DND-41 (cell line): ENCODE measurements at regions not wholly inside any gene's neighbourhood (a gene's known extent, or its start where the extent isn't known, plus 50 kb on each side); places are given as distances from the start of the nearest gene placed in this dataset.

Experiments
- ATAC-seq: fragments of 200-7000 bp; cut with Tn5 transposase; 3 replicates; pipeline ENCODE4 v1.9.1; 2021; ENCODE audit warnings: low read depth; ENCODE audit not compliant: insufficient read depth
- DNase-seq: peaks from one replicate; pipeline ENCODE4 v3.0.0-alpha.2; 2020
- H2AFZ ChIP-seq: 2 replicates; pipeline ENCODE4 v1.6.0; 2012; ENCODE audit warnings: low read depth, low read length
- H3K27ac ChIP-seq: 2 replicates; pipeline ENCODE4 v1.5.1; 2012; ENCODE audit warnings: low read length, inconsistent platforms
- H3K27me3 ChIP-seq: fragments of 200-600 bp; sonication (generic); 2 replicates; pipeline ENCODE4 v1.6.0; 2012; ENCODE audit warnings: low read length, mild to moderate bottlenecking, inconsistent platforms; ENCODE audit not compliant: insufficient read depth, poor library complexity
- H3K36me3 ChIP-seq: 2 replicates; pipeline ENCODE4 v1.5.1; 2012; ENCODE audit warnings: low read length, inconsistent platforms; ENCODE audit not compliant: insufficient read depth
- H3K4me1 ChIP-seq: 2 replicates; pipeline ENCODE4 v1.5.1; 2012; ENCODE audit warnings: mild to moderate bottlenecking, low read length; ENCODE audit not compliant: insufficient read depth
- H3K4me2 ChIP-seq: 2 replicates; pipeline ENCODE4 v1.6.0; 2012; ENCODE audit warnings: mild to moderate bottlenecking, moderate library complexity, low read length, inconsistent platforms; ENCODE audit not compliant: insufficient read depth
- H3K4me3 ChIP-seq, 2 experiments: fragments of 200-600 bp in 1 of 2; shearing (Covaris generic) in 1 of 2; 2 replicates each; pipeline ENCODE4 v1.5.1; 2012 to 2016; ENCODE audit warnings: inconsistent platforms in 2 of 2, low read length in 2 of 2, mild to moderate bottlenecking in 2 of 2, low read depth in 1 of 2, moderate library complexity in 1 of 2
- H3K79me2 ChIP-seq: 2 replicates; pipeline ENCODE4 v1.6.0; 2012; ENCODE audit warnings: low read length, inconsistent platforms; ENCODE audit not compliant: insufficient read depth
- H3K9ac ChIP-seq: 2 replicates; pipeline ENCODE4 v1.6.0; 2012; ENCODE audit warnings: low read depth, mild to moderate bottlenecking, inconsistent platforms, low read length, moderate library complexity
- H3K9me3 ChIP-seq: 2 replicates; pipeline ENCODE4 v1.5.1; 2012; ENCODE audit warnings: low read length, moderate library complexity, mild to moderate bottlenecking, inconsistent platforms; ENCODE audit not compliant: insufficient read depth, severe bottlenecking
- H4K20me1 ChIP-seq: 2 replicates; pipeline ENCODE4 v1.6.0; 2012; ENCODE audit warnings: low read length; ENCODE audit not compliant: insufficient read depth
- CTCF ChIP-seq: IDR thresholded peaks from 2 replicates; pipeline ENCODE4 v1.5.1; 2012; ENCODE audit warnings: borderline replicate concordance, low read length, moderate library complexity, mild to moderate bottlenecking; ENCODE audit not compliant: poor library complexity, severe bottlenecking; ENCODE audit errors: extremely low read depth
- EZH2 ChIP-seq: IDR thresholded peaks from 3 replicates; pipeline ENCODE4 v1.6.1; 2012; ENCODE audit warnings: borderline replicate concordance, low read depth, mild to moderate bottlenecking, moderate library complexity, low read length, inconsistent platforms; ENCODE audit not compliant: severe bottlenecking

GRCh38 chr7:41811941-41812340 lies 109.1 kb upstream of the INHBA start:
- H3K27me3 ChIP-seq, result no peaks in the 10 kb centered on the region
- DNase-seq, result no peak
- no peaks in the 10 kb centered on the region for H4K20me1 ChIP-seq
- no peak overlapping the region for H3K4me3 ChIP-seq
- H3K36me3 ChIP-seq, result no peaks in the 10 kb centered on the region
- no peak overlapping the region for H3K27ac ChIP-seq
- H3K4me1 ChIP-seq, result peaks cover 11% of the 10 kb centered on the region
- no peaks in the 10 kb centered on the region for H3K9me3 ChIP-seq
- no peaks in the 10 kb centered on the region for H3K79me2 ChIP-seq
- no peak for ATAC-seq
- no peak overlapping the region for H2AFZ ChIP-seq
- no peak overlapping the region for H3K9ac ChIP-seq
- no peak overlapping the region for H3K4me2 ChIP-seq
- no peak for TF ChIP-seq CTCF
- TF ChIP-seq EZH2, result no peak

GRCh38 chr7:41809940-41810576 lies 107.2 kb upstream of the INHBA start:
- Histone ChIP-seq H3K4me3 (no peak overlapping the region), H3K9ac (no peak overlapping the region), H3K4me2 (no peak overlapping the region), H3K4me1 (no peaks in the 10 kb centered on the region), H3K27ac (no peak overlapping the region), H3K36me3 (no peaks in the 10 kb centered on the region), H3K27me3 (no peaks in the 10 kb centered on the region), H2AFZ (no peak overlapping the region), H4K20me1 (no peaks in the 10 kb centered on the region), H3K9me3 (no peaks in the 10 kb centered on the region), H3K79me2 (no peaks in the 10 kb centered on the region)
- TF ChIP-seq CTCF (no peak), EZH2 (no peak)
- ATAC-seq, result no peak
- no peak for DNase-seq

- Histone ChIP-seq H3K79me2 (no peaks in the 10 kb centered on the region), H3K27me3 (no peaks in the 10 kb centered on the region), H3K36me3 (no peaks in the 10 kb centered on the region), H3K9ac (no peak overlapping the region), H3K4me2 (no peak overlapping the region), H4K20me1 (no peaks in the 10 kb centered on the region), H3K4me3 (no peak overlapping the region), H3K27ac (no peak overlapping the region), H2AFZ (no peak overlapping the region), H3K4me1 (no peaks in the 10 kb centered on the region), H3K9me3 (no peaks in the 10 kb centered on the region)
- no peak for TF ChIP-seq CTCF
- TF ChIP-seq EZH2, result no peak
- DNase-seq (no peak), ATAC-seq (no peak)
Measured at GRCh38 chr7:41809529-41809939, 106.6 kb upstream of the INHBA start.
